ENCODE measurements at regions not wholly inside any gene's neighbourhood (a gene's known extent, or its start where the extent isn't known, plus 50 kb on each side); places are given as distances from the start of the nearest gene placed in this dataset.

GRCh38 chr2:188835006-188835405 is 139.2 kb upstream of the COL3A1 start:
- intact Hi-C loops (cut with micrococcal nuclease) = no loop called here
- H3K27me3 Mint-ChIP-seq = no peaks in the 10 kb centered on the region
- POLR2A ChIA-PET = no interaction called here

GRCh38 chr2:188835821-188836220 is 138.4 kb upstream of the COL3A1 start:
- no peaks in the 10 kb centered on the region for H3K4me1 Mint-ChIP-seq
- H3K36me3 Mint-ChIP-seq = peaks cover 0 to 7% (median 0%) of the 10 kb centered on the region in 5 donors
- ChIA-PET POLR2A (no interaction called here), CTCF (no interaction called here)
- Histone ChIP-seq H3K4me1 (ENCODE audit: control insufficient read depth in 2 of 2, insufficient read depth in 2 of 2, low read length in 2 of 2) (no peaks in the 10 kb centered on the region), H3K9me3 (ENCODE audit: control insufficient read depth in 2 of 3, low read length in 3 of 3) (peaks cover 0 to under 1% (median 0%) of the 10 kb centered on the region in 3 experiments), H3K4me3 (ENCODE audit: low read length) (no peak overlapping the region), H3K36me3 (ENCODE audit: control insufficient read depth in 2 of 3, insufficient read depth in 3 of 3, low read length in 3 of 3) (no peaks in the 10 kb centered on the region), H3K27me3 (ENCODE audit: control insufficient read depth in 2 of 2, insufficient read depth in 2 of 2, low read length in 2 of 2) (no peaks in the 10 kb centered on the region), H3K27ac (ENCODE audit: low read depth, low read length) (no peak overlapping the region)
- ATAC-seq (no peak), DNase-seq (no peak)
- H3K9me3 Mint-ChIP-seq = peaks cover 3 to 39% (median 14%) of the 10 kb centered on the region in 11 donors
- no peak overlapping the region for H3K4me3 Mint-ChIP-seq
- no peak overlapping the region for H3K27ac Mint-ChIP-seq
- no peaks in the 10 kb centered on the region for H3K27me3 Mint-ChIP-seq
- intact Hi-C loops (cut with micrococcal nuclease) = no loop called here

More at GRCh38 chr2:188835006-188835405, 139.2 kb upstream of the COL3A1 start:
- Histone ChIP-seq H3K4me1 (ENCODE audit: control insufficient read depth in 2 of 2, insufficient read depth in 2 of 2, low read length in 2 of 2) (no peaks in the 10 kb centered on the region), H3K27ac (ENCODE audit: low read depth, low read length) (no peak overlapping the region), H3K4me3 (ENCODE audit: low read length) (no peak overlapping the region), H3K27me3 (ENCODE audit: control insufficient read depth in 2 of 2, insufficient read depth in 2 of 2, low read length in 2 of 2) (no peaks in the 10 kb centered on the region), H3K9me3 (ENCODE audit: control insufficient read depth in 2 of 3, low read length in 3 of 3) (peaks cover 0 to 5% (median 0%) of the 10 kb centered on the region in 3 experiments), H3K36me3 (ENCODE audit: control insufficient read depth in 2 of 3, insufficient read depth in 3 of 3, low read length in 3 of 3) (no peaks in the 10 kb centered on the region)
- no peaks in the 10 kb centered on the region for H3K4me1 Mint-ChIP-seq
- H3K36me3 Mint-ChIP-seq = peaks cover 0 to 7% (median 0%) of the 10 kb centered on the region in 5 donors
- CTCF ChIA-PET = no interaction called here
- peaks cover 3 to 41% (median 14%) of the 10 kb centered on the region in 11 donors for H3K9me3 Mint-ChIP-seq
- no peak for ATAC-seq
- H3K27ac Mint-ChIP-seq = no peak overlapping the region
- DNase-seq = no peak
- H3K4me3 Mint-ChIP-seq = no peak overlapping the region

- intact Hi-C loops (cut with micrococcal nuclease) = no loop called here
- Histone ChIP-seq H3K27ac (ENCODE audit: low read depth, low read length) (no peak overlapping the region), H3K27me3 (ENCODE audit: control insufficient read depth in 2 of 2, insufficient read depth in 2 of 2, low read length in 2 of 2) (no peaks in the 10 kb centered on the region), H3K4me1 (ENCODE audit: control insufficient read depth in 2 of 2, insufficient read depth in 2 of 2, low read length in 2 of 2) (no peaks in the 10 kb centered on the region), H3K9me3 (ENCODE audit: control insufficient read depth in 2 of 3, low read length in 3 of 3) (no peaks in the 10 kb centered on the region), H3K36me3 (ENCODE audit: control insufficient read depth in 2 of 3, insufficient read depth in 3 of 3, low read length in 3 of 3) (no peaks in the 10 kb centered on the region), H3K4me3 (ENCODE audit: low read length) (no peak overlapping the region)
- DNase-seq = no peak
- no peaks in the 10 kb centered on the region for H3K36me3 Mint-ChIP-seq
- H3K4me1 Mint-ChIP-seq = no peaks in the 10 kb centered on the region
- H3K4me3 Mint-ChIP-seq = no peak overlapping the region
- H3K27ac Mint-ChIP-seq = no peak overlapping the region
- ChIA-PET POLR2A (no interaction called here), CTCF (no interaction called here)
- H3K27me3 Mint-ChIP-seq = no peaks in the 10 kb centered on the region
- no peak for ATAC-seq
- H3K9me3 Mint-ChIP-seq = peaks cover 0 to 13% (median 3%) of the 10 kb centered on the region in 11 donors
Measured at GRCh38 chr2:188845692-188846091, 128.5 kb upstream of the COL3A1 start.

- CTCF ChIA-PET = no interaction called here
- ATAC-seq (no peak), DNase-seq (no peak)
- Mint-ChIP-seq H3K36me3 (no peaks in the 10 kb centered on the region), H3K27ac (no peak overlapping the region), H3K4me1 (no peaks in the 10 kb centered on the region), H3K27me3 (no peaks in the 10 kb centered on the region), H3K4me3 (no peak overlapping the region), H3K9me3 (peaks cover 0 to 13% (median 2%) of the 10 kb centered on the region in 11 donors)
- Histone ChIP-seq H3K9me3 (ENCODE audit: control insufficient read depth in 2 of 3, low read length in 3 of 3) (no peaks in the 10 kb centered on the region), H3K27ac (ENCODE audit: low read depth, low read length) (no peak overlapping the region), H3K4me3 (ENCODE audit: low read length) (no peak overlapping the region), H3K4me1 (ENCODE audit: control insufficient read depth in 2 of 2, insufficient read depth in 2 of 2, low read length in 2 of 2) (no peaks in the 10 kb centered on the region), H3K36me3 (ENCODE audit: control insufficient read depth in 2 of 3, insufficient read depth in 3 of 3, low read length in 3 of 3) (no peaks in the 10 kb centered on the region), H3K27me3 (ENCODE audit: control insufficient read depth in 2 of 2, insufficient read depth in 2 of 2, low read length in 2 of 2) (no peaks in the 10 kb centered on the region)
- POLR2A ChIA-PET = no interaction called here
- intact Hi-C loops (cut with micrococcal nuclease) = no loop called here
Measured at GRCh38 chr2:188848887-188849435, 125.2 kb upstream of the COL3A1 start.

GRCh38 chr2:188850786-188851185 is 123.4 kb upstream of the COL3A1 start:
- H3K4me1 Mint-ChIP-seq = no peaks in the 10 kb centered on the region
- Histone ChIP-seq H3K4me3 (ENCODE audit: low read length) (no peak overlapping the region), H3K9me3 (ENCODE audit: control insufficient read depth in 2 of 3, low read length in 3 of 3) (no peaks in the 10 kb centered on the region), H3K4me1 (ENCODE audit: control insufficient read depth in 2 of 2, insufficient read depth in 2 of 2, low read length in 2 of 2) (no peaks in the 10 kb centered on the region), H3K36me3 (ENCODE audit: control insufficient read depth in 2 of 3, insufficient read depth in 3 of 3, low read length in 3 of 3) (no peaks in the 10 kb centered on the region), H3K27ac (ENCODE audit: low read depth, low read length) (no peak overlapping the region), H3K27me3 (ENCODE audit: control insufficient read depth in 2 of 2, insufficient read depth in 2 of 2, low read length in 2 of 2) (no peaks in the 10 kb centered on the region)
- ChIA-PET CTCF (no interaction called here), POLR2A (no interaction called here)
- ATAC-seq (no peak), DNase-seq (no peak)
- no peaks in the 10 kb centered on the region for H3K36me3 Mint-ChIP-seq
- no peak overlapping the region for H3K27ac Mint-ChIP-seq
- H3K9me3 Mint-ChIP-seq = peaks cover 0 to 7% (median 2%) of the 10 kb centered on the region in 11 donors
- no peak overlapping the region for H3K4me3 Mint-ChIP-seq
- no peaks in the 10 kb centered on the region for H3K27me3 Mint-ChIP-seq
- intact Hi-C loops (cut with micrococcal nuclease) = no loop called here

- Histone ChIP-seq H3K4me3 (ENCODE audit: low read length) (no peak overlapping the region), H3K27ac (ENCODE audit: low read depth, low read length) (no peak overlapping the region), H3K4me1 (ENCODE audit: control insufficient read depth in 2 of 2, insufficient read depth in 2 of 2, low read length in 2 of 2) (no peaks in the 10 kb centered on the region), H3K36me3 (ENCODE audit: control insufficient read depth in 2 of 3, insufficient read depth in 3 of 3, low read length in 3 of 3) (no peaks in the 10 kb centered on the region), H3K9me3 (ENCODE audit: control insufficient read depth in 2 of 3, low read length in 3 of 3) (no peaks in the 10 kb centered on the region), H3K27me3 (ENCODE audit: control insufficient read depth in 2 of 2, insufficient read depth in 2 of 2, low read length in 2 of 2) (no peaks in the 10 kb centered on the region)
- H3K27ac Mint-ChIP-seq = no peak overlapping the region
- no peaks in the 10 kb centered on the region for H3K27me3 Mint-ChIP-seq
- ChIA-PET CTCF (no interaction called here), POLR2A (no interaction called here)
- H3K4me3 Mint-ChIP-seq = no peak overlapping the region
- ATAC-seq = no peak
- intact Hi-C loops (cut with micrococcal nuclease) = no loop called here
- DNase-seq = no peak
- no peaks in the 10 kb centered on the region for H3K36me3 Mint-ChIP-seq
- H3K9me3 Mint-ChIP-seq = peaks cover 0 to 5% (median 2%) of the 10 kb centered on the region in 11 donors
- no peaks in the 10 kb centered on the region for H3K4me1 Mint-ChIP-seq
Measured at GRCh38 chr2:188851311-188851710, 122.9 kb upstream of the COL3A1 start.

- Mint-ChIP-seq H3K4me1 (no peaks in the 10 kb centered on the region), H3K4me3 (no peak overlapping the region), H3K27me3 (no peaks in the 10 kb centered on the region), H3K27ac (no peak overlapping the region), H3K9me3 (peaks cover 0 to 3% (median 0%) of the 10 kb centered on the region in 11 donors), H3K36me3 (no peaks in the 10 kb centered on the region)
- H3K4me3 ChIP-seq (ENCODE audit: low read length) = no peak overlapping the region
- no peak for ATAC-seq
- no peak for DNase-seq
- no peaks in the 10 kb centered on the region for H3K9me3 ChIP-seq (ENCODE audit: control insufficient read depth in 2 of 3, low read length in 3 of 3)
- H3K27ac ChIP-seq (ENCODE audit: low read depth, low read length) = no peak overlapping the region
- H3K36me3 ChIP-seq (ENCODE audit: control insufficient read depth in 2 of 3, insufficient read depth in 3 of 3, low read length in 3 of 3) = no peaks in the 10 kb centered on the region
- no peaks in the 10 kb centered on the region for H3K4me1 ChIP-seq (ENCODE audit: control insufficient read depth in 2 of 2, insufficient read depth in 2 of 2, low read length in 2 of 2)
- ChIA-PET CTCF (no interaction called here), POLR2A (no interaction called here)
- intact Hi-C loops (cut with micrococcal nuclease) = no loop called here
- H3K27me3 ChIP-seq (ENCODE audit: control insufficient read depth in 2 of 2, insufficient read depth in 2 of 2, low read length in 2 of 2) = no peaks in the 10 kb centered on the region
Measured at GRCh38 chr2:188851826-188852225, 122.3 kb upstream of the COL3A1 start.

Data from naive thymus-derived CD4-positive, alpha-beta T cell (primary cell).